ENCODE measurements at regions not wholly inside any gene's neighbourhood (a gene's known extent, or its start where the extent isn't known, plus 50 kb on each side); places are given as distances from the start of the nearest gene placed in this dataset.

GRCh38 chr2:103809941-103810441, 1043.9 kb upstream of the POU3F3 start:
- no peak for DNase-seq (ENCODE audit: low read depth in 2 of 2)

- no peak for DNase-seq (ENCODE audit: low read depth in 2 of 2)
Observed at GRCh38 chr2:103810875-103811274, 1043.0 kb upstream of the POU3F3 start.

- DNase-seq (ENCODE audit: low read depth in 2 of 2), result no peak
Observed at GRCh38 chr2:103814016-103814415, 1039.9 kb upstream of the POU3F3 start.

GRCh38 chr2:103815731-103816130, 1038.2 kb upstream of the POU3F3 start:
- DNase-seq (ENCODE audit: low read depth in 2 of 2), result no peak

GRCh38 chr2:103817746-103818145, 1036.2 kb upstream of the POU3F3 start:
- no peak for DNase-seq (ENCODE audit: low read depth in 2 of 2)

GRCh38 chr2:103818176-103818575, 1035.7 kb upstream of the POU3F3 start:
- DNase-seq (ENCODE audit: low read depth in 2 of 2), result no peak

- DNase-seq (ENCODE audit: low read depth in 2 of 2), result no peak
Observed at GRCh38 chr2:103819599-103819998, 1034.3 kb upstream of the POU3F3 start.

- DNase-seq (ENCODE audit: low read depth in 2 of 2), result no peak
Observed at GRCh38 chr2:103823847-103824246, 1030.1 kb upstream of the POU3F3 start.

- DNase-seq (ENCODE audit: low read depth in 2 of 2), result no peak
Observed at GRCh38 chr2:103847276-103847675, 1006.6 kb upstream of the POU3F3 start.

GRCh38 chr2:103859238-103859637, 994.7 kb upstream of the POU3F3 start:
- no peak for DNase-seq (ENCODE audit: low read depth in 2 of 2)

- no peak for DNase-seq (ENCODE audit: low read depth in 2 of 2)
Observed at GRCh38 chr2:103860016-103860415, 993.9 kb upstream of the POU3F3 start.

GRCh38 chr2:103868396-103868795, 985.5 kb upstream of the POU3F3 start:
- DNase-seq (ENCODE audit: low read depth in 2 of 2), result no peak

GRCh38 chr2:103873716-103874351, 980.1 kb upstream of the POU3F3 start:
- DNase-seq (ENCODE audit: low read depth in 2 of 2), result no peak

GRCh38 chr2:103875131-103875530, 978.8 kb upstream of the POU3F3 start:
- DNase-seq (ENCODE audit: low read depth in 2 of 2), result no peak

- no peak for DNase-seq (ENCODE audit: low read depth in 2 of 2)
Observed at GRCh38 chr2:103875531-103875930, 978.4 kb upstream of the POU3F3 start.

- no peak for DNase-seq (ENCODE audit: low read depth in 2 of 2)
Observed at GRCh38 chr2:103876611-103877010, 977.3 kb upstream of the POU3F3 start.

GRCh38 chr2:103879101-103879500, 974.8 kb upstream of the POU3F3 start:
- DNase-seq (ENCODE audit: low read depth in 2 of 2), result no peak

GRCh38 chr2:103880081-103880834, 973.7 kb upstream of the POU3F3 start:
- DNase-seq (ENCODE audit: low read depth in 2 of 2), result no peak

GRCh38 chr2:103887625-103888024, 966.3 kb upstream of the POU3F3 start:
- DNase-seq (ENCODE audit: low read depth in 2 of 2), result no peak

GRCh38 chr2:103896182-103896581, 957.7 kb upstream of the POU3F3 start:
- no peak for DNase-seq (ENCODE audit: low read depth in 2 of 2)

- no peak for DNase-seq (ENCODE audit: low read depth in 2 of 2)
Observed at GRCh38 chr2:103898561-103898960, 955.4 kb upstream of the POU3F3 start.

GRCh38 chr2:103902347-103902746, 951.6 kb upstream of the POU3F3 start:
- DNase-seq (ENCODE audit: low read depth in 2 of 2), result no peak

GRCh38 chr2:103921161-103921560, 932.8 kb upstream of the POU3F3 start:
- DNase-seq (ENCODE audit: low read depth in 2 of 2), result no peak

All from activated CD4-positive, alpha-beta T cell treated with anti-CD3 and anti-CD28 coated beads for 24 hours (primary cell).